MM.1S (cell line): ENCODE measurements at regions not wholly inside any gene's neighbourhood (a gene's known extent, or its start where the extent isn't known, plus 50 kb on each side); places are given as distances from the start of the nearest gene placed in this dataset.

Experiments used
- EZH2 ChIP-seq: fragments of 300-600 bp; sonication (generic); optimal IDR thresholded peaks from 2 replicates; pipeline ENCODE3; 2017; ENCODE audit warnings: low read depth, mild to moderate bottlenecking, antibody characterized with exemption, low read length, mixed read lengths
- EZH2phosphoT487 ChIP-seq: fragments of 300-600 bp; sonication (generic); IDR thresholded peaks from 2 replicates; pipeline ENCODE4 v1.6.1; 2018; ENCODE audit warnings: antibody characterized with exemption, low read length
- TF ChIP-seq, protein P1 (sequence below): fragments of 300-600 bp; sonication (generic); IDR thresholded peaks from 2 replicates; pipeline ENCODE4 v1.5.1; 2016; ENCODE audit warnings: antibody characterized with exemption, low read length, mixed read lengths

DNA sequence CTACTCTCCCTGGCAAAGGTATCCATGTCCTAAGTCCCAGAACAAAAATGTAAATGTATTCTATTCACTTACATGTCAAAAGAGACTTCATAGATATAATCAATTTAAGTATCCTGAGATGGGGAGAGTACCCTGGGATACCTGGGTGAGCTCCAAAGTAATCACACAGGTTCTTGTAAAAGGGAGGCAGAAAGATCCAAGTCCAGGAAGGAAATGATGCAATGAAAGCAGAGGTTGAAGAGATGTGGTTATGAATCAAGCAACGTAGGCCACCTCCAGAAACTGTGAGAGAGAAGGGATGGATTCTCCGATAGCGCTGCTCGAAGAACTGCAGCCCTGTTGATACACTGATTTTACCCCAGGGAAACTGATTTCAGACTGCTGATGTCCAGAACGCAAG lies 93.9 kb upstream of the VGLL3 start:
- TF ChIP-seq, protein P1, sequence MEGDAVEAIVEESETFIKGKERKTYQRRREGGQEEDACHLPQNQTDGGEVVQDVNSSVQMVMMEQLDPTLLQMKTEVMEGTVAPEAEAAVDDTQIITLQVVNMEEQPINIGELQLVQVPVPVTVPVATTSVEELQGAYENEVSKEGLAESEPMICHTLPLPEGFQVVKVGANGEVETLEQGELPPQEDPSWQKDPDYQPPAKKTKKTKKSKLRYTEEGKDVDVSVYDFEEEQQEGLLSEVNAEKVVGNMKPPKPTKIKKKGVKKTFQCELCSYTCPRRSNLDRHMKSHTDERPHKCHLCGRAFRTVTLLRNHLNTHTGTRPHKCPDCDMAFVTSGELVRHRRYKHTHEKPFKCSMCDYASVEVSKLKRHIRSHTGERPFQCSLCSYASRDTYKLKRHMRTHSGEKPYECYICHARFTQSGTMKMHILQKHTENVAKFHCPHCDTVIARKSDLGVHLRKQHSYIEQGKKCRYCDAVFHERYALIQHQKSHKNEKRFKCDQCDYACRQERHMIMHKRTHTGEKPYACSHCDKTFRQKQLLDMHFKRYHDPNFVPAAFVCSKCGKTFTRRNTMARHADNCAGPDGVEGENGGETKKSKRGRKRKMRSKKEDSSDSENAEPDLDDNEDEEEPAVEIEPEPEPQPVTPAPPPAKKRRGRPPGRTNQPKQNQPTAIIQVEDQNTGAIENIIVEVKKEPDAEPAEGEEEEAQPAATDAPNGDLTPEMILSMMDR = no peak
- TF ChIP-seq EZH2phosphoT487 (no peak), EZH2 (no peak)
